ENCODE measurements at regions not wholly inside any gene's neighbourhood (a gene's known extent, or its start where the extent isn't known, plus 50 kb on each side); places are given as distances from the start of the nearest gene placed in this dataset.

DNA sequence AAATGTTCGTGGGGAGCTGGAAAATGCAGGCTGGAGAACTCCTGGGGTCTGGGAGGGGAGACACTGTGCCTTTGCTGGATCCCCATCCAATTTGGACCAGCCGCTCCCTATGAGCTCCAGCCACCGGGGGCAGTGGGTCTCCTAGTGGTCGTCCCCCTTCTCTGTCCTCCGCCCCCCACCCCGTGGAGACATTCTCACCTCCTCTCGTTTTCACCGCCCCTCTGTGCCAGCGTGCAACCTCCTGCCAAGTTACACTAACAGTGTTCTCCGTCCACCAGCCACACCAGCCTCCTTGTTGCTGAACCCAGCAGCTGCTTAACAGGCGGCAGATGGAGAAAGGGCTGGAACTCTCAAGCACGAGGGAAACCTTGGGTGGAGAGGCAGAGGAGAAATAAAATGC is 67.4 kb upstream of the SOX9 start:
- TF ChIP-seq, protein P1, sequence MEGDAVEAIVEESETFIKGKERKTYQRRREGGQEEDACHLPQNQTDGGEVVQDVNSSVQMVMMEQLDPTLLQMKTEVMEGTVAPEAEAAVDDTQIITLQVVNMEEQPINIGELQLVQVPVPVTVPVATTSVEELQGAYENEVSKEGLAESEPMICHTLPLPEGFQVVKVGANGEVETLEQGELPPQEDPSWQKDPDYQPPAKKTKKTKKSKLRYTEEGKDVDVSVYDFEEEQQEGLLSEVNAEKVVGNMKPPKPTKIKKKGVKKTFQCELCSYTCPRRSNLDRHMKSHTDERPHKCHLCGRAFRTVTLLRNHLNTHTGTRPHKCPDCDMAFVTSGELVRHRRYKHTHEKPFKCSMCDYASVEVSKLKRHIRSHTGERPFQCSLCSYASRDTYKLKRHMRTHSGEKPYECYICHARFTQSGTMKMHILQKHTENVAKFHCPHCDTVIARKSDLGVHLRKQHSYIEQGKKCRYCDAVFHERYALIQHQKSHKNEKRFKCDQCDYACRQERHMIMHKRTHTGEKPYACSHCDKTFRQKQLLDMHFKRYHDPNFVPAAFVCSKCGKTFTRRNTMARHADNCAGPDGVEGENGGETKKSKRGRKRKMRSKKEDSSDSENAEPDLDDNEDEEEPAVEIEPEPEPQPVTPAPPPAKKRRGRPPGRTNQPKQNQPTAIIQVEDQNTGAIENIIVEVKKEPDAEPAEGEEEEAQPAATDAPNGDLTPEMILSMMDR (IDR thresholded peaks at IDR 0.05; ENCODE audit: extremely low read depth in 1 of 2, insufficient read depth in 1 of 2, low read depth in 1 of 2, low read length in 2 of 2), result no peak
- TF ChIP-seq POLR2AphosphoS5 (IDR thresholded peaks at IDR 0.05; ENCODE audit: insufficient read depth, low read depth, low read length) (no peak), POLR2A (IDR thresholded peaks at IDR 0.05; ENCODE audit: low read depth, low read length) (no peak), FOS (IDR thresholded peaks at IDR 0.05; ENCODE audit: borderline replicate concordance, insufficient read depth, low read length) (no peak), EZH2 (IDR thresholded peaks at IDR 0.05; ENCODE audit: borderline replicate concordance, low read depth, low read length, severe bottlenecking) (no peak)
- TF ChIP-seq, protein P2, sequence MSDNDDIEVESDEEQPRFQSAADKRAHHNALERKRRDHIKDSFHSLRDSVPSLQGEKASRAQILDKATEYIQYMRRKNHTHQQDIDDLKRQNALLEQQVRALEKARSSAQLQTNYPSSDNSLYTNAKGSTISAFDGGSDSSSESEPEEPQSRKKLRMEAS (IDR thresholded peaks at IDR 0.05; ENCODE audit: insufficient read depth, insufficient read length), result no peak

Data from endothelial cell of umbilical vein (primary cell).